ENCODE measurements at regions not wholly inside any gene's neighbourhood (a gene's known extent, or its start where the extent isn't known, plus 50 kb on each side); places are given as distances from the start of the nearest gene placed in this dataset.

GRCh38 chr4:147094238-147094637 lies 148.6 kb upstream of the TTC29 start:
- TF ChIP-seq EZH2 (IDR thresholded peaks at IDR 0.05) (no peak), POLR2AphosphoS5 (IDR thresholded peaks at IDR 0.05; ENCODE audit: borderline replicate concordance, low read depth, low read length) (no peak), FOXP2 (optimal IDR thresholded peaks at IDR 0.05; ENCODE audit: control extremely low read depth, extremely low read length, insufficient read depth) (no peak)
